ENCODE measurements at regions not wholly inside any gene's neighbourhood (a gene's known extent, or its start where the extent isn't known, plus 50 kb on each side); places are given as distances from the start of the nearest gene placed in this dataset.

DNA sequence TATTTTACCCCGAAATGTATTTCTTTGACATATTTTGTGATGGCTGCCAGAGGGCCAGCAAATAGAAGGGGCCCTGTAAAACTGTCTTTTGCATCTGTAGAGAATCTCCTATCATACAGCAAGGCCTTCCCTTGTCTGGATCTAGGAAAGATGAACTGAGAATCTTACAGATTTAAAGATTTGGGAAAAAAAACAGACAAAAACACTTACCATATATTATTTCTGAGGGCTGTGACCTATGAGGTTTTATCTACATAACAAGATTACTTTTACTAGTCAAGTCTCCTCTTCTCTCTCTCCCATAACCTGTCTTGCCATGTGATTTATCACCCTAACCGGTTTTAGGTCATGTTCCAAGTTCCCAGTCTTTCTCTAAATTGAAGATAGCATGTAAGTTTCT is 599.2 kb upstream of the CDH6 start (continued):
- TF ChIP-seq SIX5 (IDR thresholded peaks at IDR 0.05; ENCODE audit: low read depth, low read length) = no peak
- TF ChIP-seq SP4 (IDR thresholded peaks at IDR 0.05; ENCODE audit: low read length) = no peak
- TF ChIP-seq, protein P1, sequence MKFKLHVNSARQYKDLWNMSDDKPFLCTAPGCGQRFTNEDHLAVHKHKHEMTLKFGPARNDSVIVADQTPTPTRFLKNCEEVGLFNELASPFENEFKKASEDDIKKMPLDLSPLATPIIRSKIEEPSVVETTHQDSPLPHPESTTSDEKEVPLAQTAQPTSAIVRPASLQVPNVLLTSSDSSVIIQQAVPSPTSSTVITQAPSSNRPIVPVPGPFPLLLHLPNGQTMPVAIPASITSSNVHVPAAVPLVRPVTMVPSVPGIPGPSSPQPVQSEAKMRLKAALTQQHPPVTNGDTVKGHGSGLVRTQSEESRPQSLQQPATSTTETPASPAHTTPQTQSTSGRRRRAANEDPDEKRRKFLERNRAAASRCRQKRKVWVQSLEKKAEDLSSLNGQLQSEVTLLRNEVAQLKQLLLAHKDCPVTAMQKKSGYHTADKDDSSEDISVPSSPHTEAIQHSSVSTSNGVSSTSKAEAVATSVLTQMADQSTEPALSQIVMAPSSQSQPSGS (IDR thresholded peaks at IDR 0.05; ENCODE audit: low read length) = no peak

All from H1 (cell line).